SK-N-SH (cell line): ENCODE measurements at regions not wholly inside any gene's neighbourhood (a gene's known extent, or its start where the extent isn't known, plus 50 kb on each side); places are given as distances from the start of the nearest gene placed in this dataset.

Experiments used
- CTCF ChIA-PET: fragments of 300-600, 350-600 bp; formaldehyde crosslinking; extraction: SDS; loops from one replicate; lab custom pipeline; 2021; lab: Yijun Ruan, JAX
- POLR2A ChIA-PET: fragments of 350-600 bp; sonication (Branson Sonifier 250); formaldehyde crosslinking; extraction: SDS; loops from one replicate; lab custom pipeline; 2020; ENCODE audit warnings: antibody characterized with exemption, inconsistent platforms; lab: Yijun Ruan, JAX
- DNase-seq: peaks from one replicate; pipeline ENCODE4 v3.0.0; 2012
- H2AFZ ChIP-seq: fragments of 200-600 bp; sonication (generic); 2 replicates; pipeline ENCODE4 v1.8.1; 2016; ENCODE audit warnings: antibody characterized with exemption, mild to moderate bottlenecking, low read depth
- H3F3A ChIP-seq: fragments of 200-600 bp; sonication (generic); replicated peaks from 2 replicates; pipeline ENCODE3; 2016; ENCODE audit warnings: antibody characterized with exemption, mild to moderate bottlenecking; ENCODE audit not compliant: insufficient read depth
- H3K27ac ChIP-seq, 2 experiments: fragments of 200-500 bp in 1 of 2; fragments of 200-600 bp in 1 of 2; sonication (Bioruptor generic) in 1 of 2; sonication (generic), shearing (Covaris generic) in 1 of 2; 2 replicates each; pipeline versions ENCODE4 v1.5.1 to v1.6.1; 2014 to 2016; ENCODE audit warnings: low read depth in 2 of 2, inconsistent platforms in 1 of 2, low read length in 1 of 2, mild to moderate bottlenecking in 1 of 2, mixed read lengths in 1 of 2
- H3K27me3 ChIP-seq: fragments of 200-600 bp; sonication (generic), shearing (Covaris generic); 2 replicates; pipeline ENCODE4 v1.6.1; 2016; ENCODE audit warnings: mixed run types; ENCODE audit not compliant: insufficient read depth
- H3K36me3 ChIP-seq, 2 experiments: fragments of 200-500 bp in 1 of 2; fragments of 200-600 bp in 1 of 2; sonication (Bioruptor generic) in 1 of 2; sonication (generic) in 1 of 2; replicated peaks in 1 of 2; 2 replicates each; pipeline versions ENCODE3 to v1.5.1; 2014 to 2016; ENCODE audit warnings: low read length in 1 of 2, mild to moderate bottlenecking in 1 of 2; ENCODE audit not compliant: insufficient read depth in 2 of 2, control insufficient read depth in 1 of 2
- H3K4me1 ChIP-seq, 2 experiments: fragments of 200-500 bp in 1 of 2; fragments of 200-600 bp in 1 of 2; sonication (Bioruptor generic) in 1 of 2; sonication (generic), shearing (Covaris generic) in 1 of 2; 2 replicates each; pipeline versions ENCODE4 v1.5.1 to v1.6.1; 2014 to 2016; ENCODE audit warnings: low read depth in 1 of 2, low read length in 1 of 2, mixed run types in 1 of 2; ENCODE audit not compliant: insufficient read depth in 2 of 2, control insufficient read depth in 1 of 2
- H3K4me2 ChIP-seq: fragments of 200-600 bp; sonication (generic), shearing (Covaris generic); 2 replicates; pipeline ENCODE4 v1.6.1; 2017; ENCODE audit warnings: mixed run types
- H3K4me3 ChIP-seq, 2 experiments: fragments of 200-500 bp in 1 of 2; fragments of 200-600 bp in 1 of 2; sonication (Bioruptor generic) in 1 of 2; sonication (generic), shearing (Covaris generic) in 1 of 2; 2 replicates each; pipeline versions ENCODE4 v1.5.1 to v1.8.1; 2014 to 2016; ENCODE audit warnings: low read depth in 2 of 2, inconsistent platforms in 1 of 2, low read length in 1 of 2, mild to moderate bottlenecking in 1 of 2, mixed read lengths in 1 of 2, moderate library complexity in 1 of 2
- H3K79me2 ChIP-seq: fragments of 200-600 bp; sonication (generic); 2 replicates; pipeline ENCODE4 v1.8.1; 2017; ENCODE audit warnings: mild to moderate bottlenecking; ENCODE audit not compliant: insufficient read depth
- H3K9ac ChIP-seq: fragments of 200-600 bp; sonication (generic); 2 replicates; pipeline ENCODE4 v1.6.1; 2017; ENCODE audit warnings: mixed run types
- H3K9me2 ChIP-seq: fragments of 200-600 bp; sonication (generic); 2 replicates; pipeline ENCODE4 v1.6.1; 2017; ENCODE audit warnings: mixed run types
- H3K9me3 ChIP-seq: fragments of 200-600 bp; sonication (generic); 2 replicates; pipeline ENCODE4 v1.6.1; 2017; ENCODE audit warnings: mixed run types, mild to moderate bottlenecking, moderate library complexity
- H4K20me1 ChIP-seq: fragments of 200-600 bp; sonication (generic); 2 replicates; pipeline ENCODE4 v1.6.1; 2017; ENCODE audit warnings: mild to moderate bottlenecking, mixed run types; ENCODE audit not compliant: insufficient read depth
- CHD2 ChIP-seq: fragments of 150-350 bp; IDR thresholded peaks from 2 replicates; pipeline ENCODE4 v1.6.1; 2018; ENCODE audit warnings: low read length; ENCODE audit not compliant: partially characterized antibody
- EP300 ChIP-seq, 2 experiments: IDR thresholded peaks; 2 replicates each; pipeline versions ENCODE4 v1.4.0 to v1.6.1; 2012; ENCODE audit warnings: borderline replicate concordance in 1 of 2, low read depth in 1 of 2, low read length in 1 of 2
- EZH2phosphoT487 ChIP-seq: fragments of 200-600 bp; sonication (generic); IDR thresholded peaks from 2 replicates; pipeline ENCODE4 v1.6.1; 2017; ENCODE audit warnings: low read depth, mixed run types, mild to moderate bottlenecking, antibody characterized with exemption, moderate library complexity, borderline replicate concordance
- FOXJ3 ChIP-seq: sonication (generic); formaldehyde crosslinking; IDR thresholded peaks from 2 replicates; pipeline ENCODE4 v1.5.1; 2020; ENCODE audit warnings: mild to moderate bottlenecking, missing genetic modification reagents
- FOXM1 ChIP-seq: IDR thresholded peaks from 2 replicates; pipeline ENCODE4 v1.4.0; 2012; ENCODE audit warnings: low read depth, mild to moderate bottlenecking
- GABPA ChIP-seq: IDR thresholded peaks from 2 replicates; pipeline ENCODE4 v1.4.0; 2012; ENCODE audit warnings: low read depth, mild to moderate bottlenecking
- GATA2 ChIP-seq: sonication (generic); formaldehyde crosslinking; IDR thresholded peaks from 2 replicates; pipeline ENCODE4 v1.5.0; 2020; ENCODE audit warnings: mild to moderate bottlenecking, missing genetic modification reagents
- JUND ChIP-seq: IDR thresholded peaks from 2 replicates; pipeline ENCODE4 v1.4.0; 2012
- MEF2A ChIP-seq: IDR thresholded peaks from 2 replicates; pipeline ENCODE4 v1.4.0; 2012; ENCODE audit warnings: low read depth, borderline replicate concordance
- MXI1 ChIP-seq: IDR thresholded peaks from 2 replicates; pipeline ENCODE4 v1.6.1; 2012; ENCODE audit warnings: mild to moderate bottlenecking, low read depth, low read length, improper control_type of control experiment
- NFIC ChIP-seq: IDR thresholded peaks from 2 replicates; pipeline ENCODE4 v1.4.0; 2012; ENCODE audit warnings: borderline replicate concordance
- RAD21 ChIP-seq: IDR thresholded peaks from 2 replicates; pipeline ENCODE4 v1.6.1; 2012; ENCODE audit warnings: mild to moderate bottlenecking, low read length
- RFX5 ChIP-seq: IDR thresholded peaks from 2 replicates; pipeline ENCODE4 v1.6.1; 2012; ENCODE audit warnings: mild to moderate bottlenecking, improper control_type of control experiment, low read length
- RXRA ChIP-seq: IDR thresholded peaks from 2 replicates; pipeline ENCODE4 v1.4.0; 2012; ENCODE audit warnings: low read depth, mild to moderate bottlenecking, borderline replicate concordance
- SIN3A ChIP-seq: IDR thresholded peaks from 2 replicates; pipeline ENCODE4 v1.6.1; 2012; ENCODE audit warnings: low read depth, mild to moderate bottlenecking, low read length, moderate library complexity, borderline replicate concordance
- SMC3 ChIP-seq: IDR thresholded peaks from 2 replicates; pipeline ENCODE4 v1.6.1; 2012; ENCODE audit warnings: low read depth, low read length, improper control_type of control experiment
- TAF1 ChIP-seq: IDR thresholded peaks from 2 replicates; pipeline ENCODE4 v1.6.1; 2012; ENCODE audit warnings: low read depth, mild to moderate bottlenecking, low read length, moderate library complexity, borderline replicate concordance
- TCF12 ChIP-seq: IDR thresholded peaks from 2 replicates; pipeline ENCODE4 v1.4.0; 2012
- TEAD4 ChIP-seq: IDR thresholded peaks from 2 replicates; pipeline ENCODE4 v1.4.0; 2012; ENCODE audit warnings: mild to moderate bottlenecking, borderline replicate concordance; ENCODE audit not compliant: insufficient read depth
- YY1 ChIP-seq: IDR thresholded peaks from 2 replicates; pipeline ENCODE4 v1.4.0; 2012; ENCODE audit warnings: low read depth, mild to moderate bottlenecking
- WGBS: methylation state at CpG from one replicate; pipeline ENCODE4 v1.1.6; 2017; ENCODE audit warnings: low lambda C conversion rate; 5-methylcytosine and 5-hydroxymethylcytosine counted together
- TF ChIP-seq, protein P1 (sequence below): IDR thresholded peaks from 2 replicates; pipeline ENCODE4 v1.4.0; 2012; ENCODE audit warnings: low read depth, borderline replicate concordance
- TF ChIP-seq, protein P2 (sequence below): IDR thresholded peaks from 2 replicates; pipeline ENCODE4; 2012
- TF ChIP-seq, protein P3 (sequence below): fragments of 150-350 bp; IDR thresholded peaks from 2 replicates; pipeline ENCODE4 v1.6.1; 2016; ENCODE audit warnings: mild to moderate bottlenecking, low read depth, low read length
- TF ChIP-seq, protein P4 (sequence below): fragments of 150-350 bp; IDR thresholded peaks from 2 replicates; pipeline ENCODE4 v1.6.1; 2017; ENCODE audit warnings: antibody characterized with exemption, low read length, low read depth, borderline replicate concordance

DNA sequence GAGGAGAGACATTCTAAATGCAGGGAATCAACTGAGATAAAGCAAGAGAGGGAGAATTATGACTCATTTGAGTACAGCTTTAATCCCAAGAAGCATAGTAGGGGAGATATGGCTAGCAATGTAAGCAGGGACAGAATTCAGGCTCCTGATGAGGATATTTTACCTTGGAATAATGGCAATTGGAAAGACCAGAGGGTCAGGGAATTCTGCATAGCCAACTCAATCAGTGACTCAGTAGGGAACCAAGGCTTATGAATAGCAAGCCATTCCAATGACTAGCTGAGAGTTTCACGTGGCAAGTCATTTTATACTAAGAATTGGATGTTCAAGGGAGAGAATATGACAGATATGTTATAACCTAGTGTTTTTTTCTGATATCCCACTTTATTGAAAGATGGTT is 563.8 kb upstream of the NETO1 start (continued):
- no peak for TF ChIP-seq NFIC
- TF ChIP-seq SMC3 = no peak
- no peak for TF ChIP-seq CHD2
- TF ChIP-seq GABPA = no peak
- no peak for TF ChIP-seq GATA2 (CRISPR knock-in tag)
- TF ChIP-seq FOXM1 = no peak
- TF ChIP-seq, all 33 proteins: peak for 0

DNA sequence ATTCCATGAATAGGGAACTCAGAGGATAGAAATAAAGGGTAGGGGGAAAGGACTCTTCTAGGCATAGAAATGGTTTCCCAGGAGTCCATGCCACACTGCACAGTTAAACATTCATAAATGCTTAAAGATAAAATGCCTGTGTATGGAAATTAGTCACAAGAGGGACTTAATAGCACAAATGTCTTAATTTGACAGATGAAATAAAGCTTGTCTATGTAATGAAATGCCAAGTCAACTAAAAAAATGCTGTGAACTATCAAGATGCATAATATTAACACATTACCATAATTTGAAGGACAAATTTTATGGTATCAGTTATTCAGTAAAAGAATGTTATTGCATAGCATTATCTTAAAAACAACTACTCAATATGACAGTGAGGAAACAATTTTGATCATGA is 553.2 kb upstream of the NETO1 start:
- ChIA-PET POLR2A (no interaction called here), CTCF (no interaction called here)
- Histone ChIP-seq H3K27ac (no peak overlapping the region), H3K79me2 (no peaks in the 10 kb centered on the region), H3K9me3 (no peaks in the 10 kb centered on the region), H3K36me3 (no peaks in the 10 kb centered on the region), H3K4me3 (no peak overlapping the region), H2AFZ (no peak overlapping the region), H3K9ac (no peak overlapping the region), H4K20me1 (no peaks in the 10 kb centered on the region), H3K4me1 (no peaks in the 10 kb centered on the region), H3K9me2 (no peaks in the 10 kb centered on the region), H3F3A (no peaks in the 10 kb centered on the region), H3K27me3 (no peaks in the 10 kb centered on the region; the same call in 1 of the 2 replicates), H3K4me2 (no peak overlapping the region)
- DNase-seq = no peak
- TF ChIP-seq RXRA (no peak), JUND (no peak), SMC3 (no peak), YY1 (no peak), RFX5 (no peak), TCF12 (no peak), SIN3A (no peak), CHD2 (no peak), MEF2A (no peak), FOXJ3 (no peak), EP300 (IDR thresholded peaks at IDR 0.05; ENCODE audit: borderline replicate concordance in 1 of 2, low read depth in 1 of 2, low read length in 1 of 2) (no peak), TAF1 (no peak), GABPA (no peak)
- TF ChIP-seq, protein P1, sequence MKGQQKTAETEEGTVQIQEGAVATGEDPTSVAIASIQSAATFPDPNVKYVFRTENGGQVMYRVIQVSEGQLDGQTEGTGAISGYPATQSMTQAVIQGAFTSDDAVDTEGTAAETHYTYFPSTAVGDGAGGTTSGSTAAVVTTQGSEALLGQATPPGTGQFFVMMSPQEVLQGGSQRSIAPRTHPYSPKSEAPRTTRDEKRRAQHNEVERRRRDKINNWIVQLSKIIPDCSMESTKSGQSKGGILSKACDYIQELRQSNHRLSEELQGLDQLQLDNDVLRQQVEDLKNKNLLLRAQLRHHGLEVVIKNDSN = no peak
- TF ChIP-seq, all 33 proteins: peak for 0

DNA sequence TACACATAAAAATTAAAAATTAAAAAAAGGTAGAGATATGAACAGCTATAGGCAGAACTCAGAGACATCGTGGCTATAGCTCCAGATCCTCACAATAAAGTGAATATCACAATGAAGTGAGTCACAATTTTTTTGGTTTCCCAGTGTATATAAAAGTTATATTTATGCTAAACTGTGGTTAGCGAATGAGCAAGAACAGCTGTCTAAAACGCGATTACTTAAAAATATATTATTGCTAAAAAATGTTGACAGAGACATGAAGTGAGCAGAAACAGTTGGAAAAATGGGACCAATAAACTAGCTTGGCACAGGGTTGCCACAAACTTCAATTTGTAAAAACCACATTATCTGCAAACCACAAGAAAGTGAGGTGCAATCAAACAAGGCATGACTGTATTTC is 551.7 kb upstream of the NETO1 start:
- H3K4me1 ChIP-seq = no peaks in the 10 kb centered on the region
- no peak overlapping the region for H3K27ac ChIP-seq
- no peaks in the 10 kb centered on the region for H3K36me3 ChIP-seq
- POLR2A ChIA-PET = no interaction called here
- H3K9ac ChIP-seq = no peak overlapping the region
- no peak overlapping the region for H3K4me2 ChIP-seq
- H2AFZ ChIP-seq = no peak overlapping the region
- H3K27me3 ChIP-seq = no peaks in the 10 kb centered on the region; the same call in 1 of the 2 replicates
- no peaks in the 10 kb centered on the region for H3F3A ChIP-seq
- H3K9me3 ChIP-seq = no peaks in the 10 kb centered on the region
- H3K79me2 ChIP-seq = no peaks in the 10 kb centered on the region
- 39% methylated on average over 4 of the region's 4 CpGs for WGBS
- H3K9me2 ChIP-seq = no peaks in the 10 kb centered on the region
- CTCF ChIA-PET = interaction anchor here (1.6 kb wide), 1 partner anchor 11 kb away, joined by 3 read pairs; no protein-coding TSS in a partner anchor
- H4K20me1 ChIP-seq = no peaks in the 10 kb centered on the region
- no peak for DNase-seq
- H3K4me3 ChIP-seq = no peak overlapping the region
- TF ChIP-seq, protein P2, sequence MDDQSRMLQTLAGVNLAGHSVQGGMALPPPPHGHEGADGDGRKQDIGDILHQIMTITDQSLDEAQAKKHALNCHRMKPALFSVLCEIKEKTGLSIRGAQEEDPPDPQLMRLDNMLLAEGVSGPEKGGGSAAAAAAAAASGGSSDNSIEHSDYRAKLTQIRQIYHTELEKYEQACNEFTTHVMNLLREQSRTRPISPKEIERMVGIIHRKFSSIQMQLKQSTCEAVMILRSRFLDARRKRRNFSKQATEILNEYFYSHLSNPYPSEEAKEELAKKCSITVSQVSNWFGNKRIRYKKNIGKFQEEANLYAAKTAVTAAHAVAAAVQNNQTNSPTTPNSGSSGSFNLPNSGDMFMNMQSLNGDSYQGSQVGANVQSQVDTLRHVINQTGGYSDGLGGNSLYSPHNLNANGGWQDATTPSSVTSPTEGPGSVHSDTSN = no peak
- no peak for TF ChIP-seq SIN3A
- no peak for TF ChIP-seq JUND
- TF ChIP-seq, protein P3, sequence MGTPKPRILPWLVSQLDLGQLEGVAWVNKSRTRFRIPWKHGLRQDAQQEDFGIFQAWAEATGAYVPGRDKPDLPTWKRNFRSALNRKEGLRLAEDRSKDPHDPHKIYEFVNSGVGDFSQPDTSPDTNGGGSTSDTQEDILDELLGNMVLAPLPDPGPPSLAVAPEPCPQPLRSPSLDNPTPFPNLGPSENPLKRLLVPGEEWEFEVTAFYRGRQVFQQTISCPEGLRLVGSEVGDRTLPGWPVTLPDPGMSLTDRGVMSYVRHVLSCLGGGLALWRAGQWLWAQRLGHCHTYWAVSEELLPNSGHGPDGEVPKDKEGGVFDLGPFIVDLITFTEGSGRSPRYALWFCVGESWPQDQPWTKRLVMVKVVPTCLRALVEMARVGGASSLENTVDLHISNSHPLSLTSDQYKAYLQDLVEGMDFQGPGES = no peak
- no peak for TF ChIP-seq CHD2
- TF ChIP-seq MXI1 = no peak
- no peak for TF ChIP-seq MEF2A
- TF ChIP-seq RAD21 = no peak
- no peak for TF ChIP-seq YY1
- TF ChIP-seq NFIC = no peak
- TF ChIP-seq, protein P4, sequence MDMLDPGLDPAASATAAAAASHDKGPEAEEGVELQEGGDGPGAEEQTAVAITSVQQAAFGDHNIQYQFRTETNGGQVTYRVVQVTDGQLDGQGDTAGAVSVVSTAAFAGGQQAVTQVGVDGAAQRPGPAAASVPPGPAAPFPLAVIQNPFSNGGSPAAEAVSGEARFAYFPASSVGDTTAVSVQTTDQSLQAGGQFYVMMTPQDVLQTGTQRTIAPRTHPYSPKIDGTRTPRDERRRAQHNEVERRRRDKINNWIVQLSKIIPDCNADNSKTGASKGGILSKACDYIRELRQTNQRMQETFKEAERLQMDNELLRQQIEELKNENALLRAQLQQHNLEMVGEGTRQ = no peak
- TF ChIP-seq TEAD4 = no peak
- no peak for TF ChIP-seq FOXM1
- no peak for TF ChIP-seq EZH2phosphoT487
- no peak for TF ChIP-seq RFX5
- no peak for TF ChIP-seq EP300 (IDR thresholded peaks at IDR 0.05; ENCODE audit: borderline replicate concordance in 1 of 2, low read depth in 1 of 2, low read length in 1 of 2)
